Testis (tissue), 2 donors: ENCODE measurements at regions not wholly inside any gene's neighbourhood (a gene's known extent, or its start where the extent isn't known, plus 50 kb on each side); places are given as distances from the start of the nearest gene placed in this dataset.

Experiments used
- DNase-seq: peaks from one replicate; pipeline ENCODE4 v3.0.0-alpha.2; 2019
- H3K27ac ChIP-seq, 2 donors: fragments of 200-600 bp; sonication (generic); one replicate each; pipeline ENCODE4 v1.5.1; 2019
- H3K27me3 ChIP-seq: fragments of 200-600 bp; sonication (generic); one replicate; pipeline ENCODE4 v1.5.1; 2019
- H3K36me3 ChIP-seq: fragments of 200-600 bp; sonication (generic); one replicate; pipeline ENCODE4 v1.5.1; 2017; ENCODE audit warnings: low read depth; ENCODE audit errors: missing control alignments
- H3K4me1 ChIP-seq: fragments of 200-600 bp; sonication (generic); one replicate; pipeline ENCODE4 v1.5.1; 2019
- H3K4me3 ChIP-seq, 2 donors: fragments of 200-600 bp; sonication (generic); one replicate each; pipeline ENCODE4 v1.5.1; 2017 to 2019
- H3K9me3 ChIP-seq: fragments of 200-600 bp; sonication (generic); one replicate; pipeline ENCODE4 v1.5.1; 2017
- POLR2A ChIP-seq: fragments of 450-650 bp; IDR thresholded peaks from one replicate; pipeline ENCODE4 v1.6.1; 2017; ENCODE audit warnings: antibody characterized with exemption, mild to moderate bottlenecking, moderate library complexity
- WGBS, 2 donors: methylation state at CpG; one replicate each; pipeline ENCODE4 v1.1.5; 2018; 5-methylcytosine and 5-hydroxymethylcytosine counted together
- intact Hi-C: fragments of 100-400 bp; cut with DNase I; formaldehyde crosslinking; loops from one replicate; pipeline ENCODE4 v1.15.1; 2023; ENCODE audit warnings: low total_unique reads
- TF ChIP-seq, protein P1 (sequence below), 3 experiments: fragments of 450-650 bp in 2 of 3; fragments of 200-600 bp in 1 of 3; sonication (generic) in 1 of 3; IDR thresholded peaks; one replicate each; pipeline ENCODE4 v1.5.1; 2016 to 2019; ENCODE audit warnings: antibody characterized with exemption in 3 of 3, mild to moderate bottlenecking in 2 of 3, moderate library complexity in 1 of 3

DNA sequence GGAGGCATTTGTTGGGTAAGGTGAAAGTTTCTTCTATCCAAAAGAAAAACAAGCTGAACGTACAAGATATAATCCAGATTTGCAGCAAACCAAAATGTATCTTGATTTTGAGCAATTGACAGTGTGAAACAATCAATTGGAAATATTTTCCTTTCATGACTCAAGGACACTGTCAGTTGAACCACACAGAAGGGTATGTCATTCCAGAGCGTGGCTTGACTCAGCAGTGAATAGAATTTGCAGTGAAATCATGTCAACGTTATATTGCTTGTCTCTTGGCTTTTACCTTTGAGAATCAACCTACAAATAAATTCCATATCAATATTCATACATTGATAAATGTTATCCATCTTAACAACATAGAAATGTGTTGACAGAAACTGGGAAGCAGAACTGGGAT lies 78.2 kb downstream of the TM2D3 start:
- 77 to 88% methylated on average over 3 of the region's 3 CpGs for WGBS, 2 donors
- no peaks in the 10 kb centered on the region for H3K27me3 ChIP-seq
- TF ChIP-seq, protein P1, sequence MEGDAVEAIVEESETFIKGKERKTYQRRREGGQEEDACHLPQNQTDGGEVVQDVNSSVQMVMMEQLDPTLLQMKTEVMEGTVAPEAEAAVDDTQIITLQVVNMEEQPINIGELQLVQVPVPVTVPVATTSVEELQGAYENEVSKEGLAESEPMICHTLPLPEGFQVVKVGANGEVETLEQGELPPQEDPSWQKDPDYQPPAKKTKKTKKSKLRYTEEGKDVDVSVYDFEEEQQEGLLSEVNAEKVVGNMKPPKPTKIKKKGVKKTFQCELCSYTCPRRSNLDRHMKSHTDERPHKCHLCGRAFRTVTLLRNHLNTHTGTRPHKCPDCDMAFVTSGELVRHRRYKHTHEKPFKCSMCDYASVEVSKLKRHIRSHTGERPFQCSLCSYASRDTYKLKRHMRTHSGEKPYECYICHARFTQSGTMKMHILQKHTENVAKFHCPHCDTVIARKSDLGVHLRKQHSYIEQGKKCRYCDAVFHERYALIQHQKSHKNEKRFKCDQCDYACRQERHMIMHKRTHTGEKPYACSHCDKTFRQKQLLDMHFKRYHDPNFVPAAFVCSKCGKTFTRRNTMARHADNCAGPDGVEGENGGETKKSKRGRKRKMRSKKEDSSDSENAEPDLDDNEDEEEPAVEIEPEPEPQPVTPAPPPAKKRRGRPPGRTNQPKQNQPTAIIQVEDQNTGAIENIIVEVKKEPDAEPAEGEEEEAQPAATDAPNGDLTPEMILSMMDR (IDR thresholded peaks at IDR 0.05) = no peak
- TF ChIP-seq POLR2A = no peak
- no peaks in the 10 kb centered on the region for H3K9me3 ChIP-seq
- intact Hi-C loops = no loop called here
- no peaks in the 10 kb centered on the region for H3K4me1 ChIP-seq
- H3K36me3 ChIP-seq = no peaks in the 10 kb centered on the region
- H3K27ac ChIP-seq = no peak overlapping the region
- no peak for DNase-seq
- no peak overlapping the region for H3K4me3 ChIP-seq

DNA sequence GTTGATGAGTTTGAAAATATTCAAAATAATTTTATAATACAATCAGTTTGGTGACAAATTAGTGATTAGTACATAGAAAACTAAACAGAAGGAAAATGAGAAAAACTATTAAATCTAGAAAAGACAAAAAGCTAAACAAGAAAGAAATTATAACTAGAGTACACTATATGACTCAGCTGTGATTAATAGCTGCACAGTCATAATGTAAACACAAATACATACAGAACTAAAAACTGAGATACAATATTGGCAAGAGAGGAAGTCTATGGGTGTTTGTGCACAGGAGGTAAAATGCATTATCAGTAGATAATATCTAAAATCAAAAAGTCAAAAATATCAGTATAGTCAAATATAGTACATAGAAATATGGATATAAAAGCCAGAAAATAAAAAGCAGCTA lies 80.7 kb upstream of the PCSK6 start:
- no peaks in the 10 kb centered on the region for H3K4me1 ChIP-seq

DNA sequence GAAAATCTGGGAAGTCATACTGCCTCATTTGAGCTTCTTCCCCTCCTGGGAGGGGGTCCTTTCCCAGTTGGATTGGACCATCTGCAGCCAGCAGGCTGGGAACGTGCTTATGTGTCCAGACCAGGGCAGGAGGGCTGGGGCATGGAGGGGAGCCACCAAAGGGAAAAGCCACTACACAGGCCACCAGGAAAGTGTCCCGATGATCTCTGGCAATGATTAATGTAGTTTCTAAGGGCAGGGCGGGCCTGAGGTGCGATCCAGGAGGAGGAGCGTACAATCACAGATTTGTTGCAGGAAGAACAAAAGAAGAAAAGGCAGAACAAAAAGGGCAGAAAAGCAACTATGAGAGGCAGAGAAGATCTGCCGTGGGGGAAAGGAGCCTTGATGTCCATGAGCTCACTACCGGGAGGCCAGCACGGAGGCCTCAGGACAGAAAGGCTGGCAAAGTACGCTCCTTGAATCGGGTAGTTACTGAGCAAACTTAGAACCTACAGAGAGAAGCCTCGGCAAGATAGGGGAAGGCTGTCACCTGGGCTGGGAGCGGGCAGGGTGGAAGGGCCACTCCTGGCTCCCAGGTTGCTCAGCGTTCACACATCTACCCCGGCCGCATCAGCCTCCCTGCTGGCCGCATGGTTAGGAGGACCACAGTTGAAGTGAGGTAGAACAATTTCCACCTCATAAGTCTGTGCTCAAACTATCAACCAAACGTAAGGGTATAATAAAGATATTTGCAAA lies 79.5 kb upstream of the PCSK6 start:
- Histone ChIP-seq H3K4me1 (no peaks in the 10 kb centered on the region), H3K27ac (no peak overlapping the region), H3K27me3 (no peaks in the 10 kb centered on the region), H3K4me3 (no peak overlapping the region), H3K9me3 (no peaks in the 10 kb centered on the region), H3K36me3 (no peaks in the 10 kb centered on the region)
- intact Hi-C loops = no loop called here
- 90 to 92% methylated on average over 17 of the region's 17 CpGs for WGBS, 2 donors
- no peak for DNase-seq
- TF ChIP-seq POLR2A = no peak
- TF ChIP-seq, protein P1 (IDR thresholded peaks at IDR 0.05) = no peak

More for the DNA sequence above, 80.7 kb upstream of the PCSK6 start:
- no peaks in the 10 kb centered on the region for H3K27me3 ChIP-seq
- no peak for DNase-seq
- TF ChIP-seq, protein P1 (IDR thresholded peaks at IDR 0.05) = no peak
- TF ChIP-seq POLR2A = no peak
- no peaks in the 10 kb centered on the region for H3K9me3 ChIP-seq
- H3K4me3 ChIP-seq = no peak overlapping the region
- H3K36me3 ChIP-seq = no peaks in the 10 kb centered on the region
- no peak overlapping the region for H3K27ac ChIP-seq
- intact Hi-C loops = no loop called here

DNA sequence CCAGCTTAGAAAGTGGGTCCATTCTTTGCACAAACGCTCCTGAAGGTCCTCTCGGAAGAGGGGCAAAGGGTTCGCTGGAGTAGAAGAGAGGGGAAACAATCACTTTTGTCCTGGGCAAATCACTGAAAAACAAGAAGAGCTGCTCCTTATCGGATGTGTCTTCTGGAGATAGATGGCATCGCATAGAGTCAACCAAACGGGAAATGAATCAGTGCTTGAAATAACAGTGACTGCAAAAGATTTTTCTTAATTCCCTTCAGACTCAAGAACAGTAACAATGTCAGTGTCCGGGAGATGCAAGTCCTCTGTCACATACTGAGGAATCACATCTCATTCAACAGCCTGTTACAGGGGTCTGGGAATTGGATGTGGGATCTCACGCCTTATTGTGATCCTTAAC lies 78.8 kb upstream of the PCSK6 start:
- no peaks in the 10 kb centered on the region for H3K36me3 ChIP-seq
- 81% methylated on average over 8 of the region's 8 CpGs for WGBS, 2 donors
- no peak overlapping the region for H3K27ac ChIP-seq
- no peaks in the 10 kb centered on the region for H3K27me3 ChIP-seq
- TF ChIP-seq, protein P1 (IDR thresholded peaks at IDR 0.05) = no peak
- no peak for TF ChIP-seq POLR2A
- H3K4me3 ChIP-seq = no peak overlapping the region
- no peaks in the 10 kb centered on the region for H3K9me3 ChIP-seq
- intact Hi-C loops = no loop called here
- H3K4me1 ChIP-seq = no peaks in the 10 kb centered on the region
- DNase-seq = no peak
